Neuronal stem cell (in vitro differentiated cells): ENCODE measurements at regions not wholly inside any gene's neighbourhood (a gene's known extent, or its start where the extent isn't known, plus 50 kb on each side); places are given as distances from the start of the nearest gene placed in this dataset.

Source experiments
- DNase-seq: peaks from one replicate; pipeline ENCODE4 v3.0.0-alpha.2; 2013; ENCODE audit warnings: low spot score
- H2AFZ ChIP-seq: one replicate; pipeline ENCODE4 v1.6.1; 2013; ENCODE audit warnings: mild to moderate bottlenecking, low read length, inconsistent platforms
- H2AK5ac ChIP-seq: 2 replicates; pipeline ENCODE4 v1.6.1; 2013; ENCODE audit warnings: low read depth, mild to moderate bottlenecking, inconsistent platforms, low read length, moderate library complexity, mixed read lengths
- H2BK120ac ChIP-seq: 2 replicates; pipeline ENCODE4 v1.6.1; 2013; ENCODE audit warnings: low read depth, mild to moderate bottlenecking, inconsistent platforms, low read length, moderate library complexity, mixed read lengths
- H2BK12ac ChIP-seq: one replicate; pipeline ENCODE4 v1.6.1; 2013; ENCODE audit warnings: low read length, inconsistent platforms
- H2BK15ac ChIP-seq: 2 replicates; pipeline ENCODE4 v1.6.1; 2013; ENCODE audit warnings: mild to moderate bottlenecking, low read length, inconsistent platforms, mixed read lengths
- H2BK5ac ChIP-seq: one replicate; pipeline ENCODE4 v1.6.1; 2013; ENCODE audit warnings: inconsistent platforms, mild to moderate bottlenecking, low read length, moderate library complexity
- H3K14ac ChIP-seq: one replicate; pipeline ENCODE4 v1.6.1; 2013; ENCODE audit warnings: low read length, inconsistent platforms
- H3K18ac ChIP-seq: 2 replicates; pipeline ENCODE4 v1.6.1; 2013; ENCODE audit warnings: low read length, inconsistent platforms
- H3K23ac ChIP-seq: 2 replicates; pipeline ENCODE4 v1.6.1; 2013; ENCODE audit warnings: low read depth, mild to moderate bottlenecking, mixed read lengths, low read length, inconsistent platforms; ENCODE audit not compliant: poor library complexity
- H3K27ac ChIP-seq: replicated peaks from 3 replicates; pipeline ENCODE4 v1.5.1; 2013; ENCODE audit warnings: low read length, inconsistent platforms
- H3K27me3 ChIP-seq, 3 experiments: 2 replicates each; pipeline ENCODE4 v1.6.1; 2013; ENCODE audit warnings: low read length in 3 of 3, mild to moderate bottlenecking in 2 of 3, inconsistent platforms in 1 of 3, low read depth in 1 of 3, mixed read lengths in 1 of 3, moderate library complexity in 1 of 3; ENCODE audit not compliant: control insufficient read depth in 3 of 3, insufficient read depth in 3 of 3
- H3K36me3 ChIP-seq, 2 donors: replicated peaks in 1 of 2; 2 replicates each; pipeline ENCODE4 v1.6.1; 2013; ENCODE audit warnings: low read length in 2 of 2; ENCODE audit not compliant: control insufficient read depth in 2 of 2, insufficient read depth in 2 of 2
- H3K4ac ChIP-seq: 2 replicates; pipeline ENCODE4 v1.6.1; 2013; ENCODE audit warnings: inconsistent platforms, mild to moderate bottlenecking, low read length, moderate library complexity
- H3K4me1 ChIP-seq, 2 donors: 1 replicate in 1 of 2; 2 replicates in 1 of 2; pipeline ENCODE4 v1.6.1; 2013; ENCODE audit warnings: low read length in 2 of 2, low read depth in 1 of 2; ENCODE audit not compliant: control insufficient read depth in 2 of 2, insufficient read depth in 1 of 2
- H3K4me2 ChIP-seq: one replicate; pipeline ENCODE4 v1.6.1; 2013; ENCODE audit warnings: mild to moderate bottlenecking, low read length, inconsistent platforms; ENCODE audit not compliant: insufficient read depth, poor library complexity, severe bottlenecking
- H3K4me3 ChIP-seq, 2 donors: 2 replicates each; pipeline ENCODE4 v1.5.1; 2013; ENCODE audit warnings: low read length in 2 of 2, mild to moderate bottlenecking in 2 of 2, inconsistent platforms in 1 of 2, moderate library complexity in 1 of 2
- H3K79me1 ChIP-seq: one replicate; pipeline ENCODE4 v1.6.1; 2013; ENCODE audit warnings: low read depth, mild to moderate bottlenecking, inconsistent platforms, low read length, moderate library complexity
- H3K9ac ChIP-seq: one replicate; pipeline ENCODE4 v1.6.1; 2013; ENCODE audit warnings: mild to moderate bottlenecking, low read depth, low read length, inconsistent platforms; ENCODE audit not compliant: poor library complexity
- H3K9me3 ChIP-seq, 2 donors: replicated peaks in 1 of 2; 2 replicates each; pipeline versions ENCODE3 to v1.6.1; 2013; ENCODE audit warnings: low read length in 2 of 2, mild to moderate bottlenecking in 2 of 2, inconsistent platforms in 1 of 2, low read depth in 1 of 2, mixed read lengths in 1 of 2, moderate library complexity in 1 of 2; ENCODE audit not compliant: control insufficient read depth in 2 of 2, insufficient read depth in 1 of 2
- H4K8ac ChIP-seq: one replicate; pipeline ENCODE4 v1.6.1; 2013; ENCODE audit warnings: low read depth, mild to moderate bottlenecking, inconsistent platforms, low read length, moderate library complexity
- H4K91ac ChIP-seq: one replicate; pipeline ENCODE4 v1.6.1; 2013; ENCODE audit warnings: low read length, low read depth, mild to moderate bottlenecking, inconsistent platforms; ENCODE audit not compliant: poor library complexity
- WGBS, 2 donors: extraction: QIAGEN DNeasy Blood & Tissue Kit; methylation state at CpG; one replicate each; pipeline ENCODE4 v1.1.7; 2013; ENCODE audit warnings: missing lambda C conversion rate in 2 of 2, mixed read lengths in 1 of 2; ENCODE audit not compliant: insufficient read length in 2 of 2, insufficient replicate concordance in 1 of 2; ENCODE audit errors: extremely low coverage in 2 of 2; 5-methylcytosine and 5-hydroxymethylcytosine counted together

- Histone ChIP-seq H2BK15ac (no peak overlapping the region), H3K18ac (no peak overlapping the region), H3K79me1 (no peaks in the 10 kb centered on the region), H4K91ac (no peak overlapping the region), H3K36me3 (no peaks in the 10 kb centered on the region), H3K14ac (no peak overlapping the region), H3K4ac (no peak overlapping the region), H2AFZ (no peak overlapping the region), H2BK5ac (no peak overlapping the region), H3K4me2 (no peak overlapping the region), H3K27ac (no peak overlapping the region), H3K4me3 (no peak overlapping the region), H2BK120ac (no peak overlapping the region), H3K9me3 (no peaks in the 10 kb centered on the region), H3K27me3 (no peaks in the 10 kb centered on the region), H2BK12ac (no peak overlapping the region), H4K8ac (no peak overlapping the region), H3K23ac (no peak overlapping the region), H2AK5ac (no peak overlapping the region), H3K4me1 (peaks cover 0 to 8% of the 10 kb centered on the region in 2 donors), H3K9ac (peak overlapping the region; percentile 51)
- WGBS, 2 donors: no CpG with 5 or more reads among the region's 1 CpG
- peak; percentile 8 for DNase-seq
These were observed 166.2 kb upstream of the SEMA6D start for GRCh38 chr15:47551079-47551478.

DNA sequence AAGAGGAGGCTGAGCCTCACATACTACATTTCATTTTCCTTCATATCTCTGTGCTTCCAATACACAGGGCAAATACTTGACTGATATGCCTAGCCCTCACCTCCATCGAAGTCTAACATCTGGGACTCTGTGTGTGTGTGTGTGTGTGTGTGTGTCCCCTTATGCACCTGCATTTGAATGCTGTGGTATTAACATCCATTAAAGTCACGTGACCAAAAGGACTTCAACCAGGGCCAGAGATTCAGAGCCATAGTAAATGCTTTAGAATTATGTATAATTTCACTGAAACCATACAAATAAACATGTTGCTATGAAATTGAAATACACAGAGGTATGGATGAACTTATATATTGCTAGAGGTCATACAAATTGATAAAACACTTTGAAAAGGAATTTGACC lies 165.8 kb upstream of the SEMA6D start:
- H3K27me3 ChIP-seq: no peaks in the 10 kb centered on the region
- no peak overlapping the region for H3K4me3 ChIP-seq
- H3K4me1 ChIP-seq: peaks cover 0 to 8% of the 10 kb centered on the region in 2 donors
- WGBS, 2 donors: no CpG with 5 or more reads among the region's 2 CpGs
- H3K9me3 ChIP-seq: no peaks in the 10 kb centered on the region
- H3K14ac ChIP-seq: no peak overlapping the region
- H3K36me3 ChIP-seq: no peaks in the 10 kb centered on the region
- H2BK12ac ChIP-seq: no peak overlapping the region
- H2BK120ac ChIP-seq: no peak overlapping the region
- H4K8ac ChIP-seq: no peak overlapping the region
- no peak overlapping the region for H2BK5ac ChIP-seq
- no peak overlapping the region for H3K4me2 ChIP-seq
- no peak overlapping the region for H3K18ac ChIP-seq
- H3K27ac ChIP-seq: no peak overlapping the region
- no peak overlapping the region for H3K23ac ChIP-seq
- H2AK5ac ChIP-seq: no peak overlapping the region
- no peak overlapping the region for H2AFZ ChIP-seq
- no peak overlapping the region for H2BK15ac ChIP-seq
- no peak overlapping the region for H4K91ac ChIP-seq
- no peaks in the 10 kb centered on the region for H3K79me1 ChIP-seq
- H3K4ac ChIP-seq: no peak overlapping the region
- H3K9ac ChIP-seq: peak overlapping the region; percentile 51
- DNase-seq: no peak

GRCh38 chr15:47552978-47553608 lies 164.2 kb upstream of the SEMA6D start:
- WGBS, 2 donors: no CpG with 5 or more reads among the region's 10 CpGs
- no peak overlapping the region for H3K27ac ChIP-seq
- no peak overlapping the region for H4K91ac ChIP-seq
- no peak overlapping the region for H3K18ac ChIP-seq
- no peak overlapping the region for H3K4me2 ChIP-seq
- no peak overlapping the region for H3K14ac ChIP-seq
- H3K36me3 ChIP-seq: no peaks in the 10 kb centered on the region
- no peak overlapping the region for H2BK15ac ChIP-seq
- H2AK5ac ChIP-seq: no peak overlapping the region
- no peak overlapping the region for H3K9ac ChIP-seq
- H2BK5ac ChIP-seq: no peak overlapping the region
- H3K23ac ChIP-seq: no peak overlapping the region
- no peak overlapping the region for H2BK12ac ChIP-seq
- no peak overlapping the region for H3K4me3 ChIP-seq
- H3K4ac ChIP-seq: no peak overlapping the region
- DNase-seq: no peak
- no peak overlapping the region for H2BK120ac ChIP-seq
- H3K27me3 ChIP-seq: no peaks in the 10 kb centered on the region
- H3K79me1 ChIP-seq: no peaks in the 10 kb centered on the region
- peaks cover 0 to 5% of the 10 kb centered on the region in 2 donors for H3K4me1 ChIP-seq
- H2AFZ ChIP-seq: no peak overlapping the region
- no peaks in the 10 kb centered on the region for H3K9me3 ChIP-seq
- H4K8ac ChIP-seq: no peak overlapping the region

- H3K23ac ChIP-seq: no peak overlapping the region
- H3K4ac ChIP-seq: no peak overlapping the region
- no peak overlapping the region for H3K14ac ChIP-seq
- no peaks in the 10 kb centered on the region for H3K9me3 ChIP-seq
- H2AK5ac ChIP-seq: no peak overlapping the region
- H2BK12ac ChIP-seq: no peak overlapping the region
- H3K4me3 ChIP-seq: no peak overlapping the region
- no peak overlapping the region for H2BK120ac ChIP-seq
- no peak overlapping the region for H2AFZ ChIP-seq
- H2BK5ac ChIP-seq: no peak overlapping the region
- H4K91ac ChIP-seq: no peak overlapping the region
- H3K4me1 ChIP-seq: peaks cover 0 to 3% of the 10 kb centered on the region in 2 donors
- H3K36me3 ChIP-seq: no peaks in the 10 kb centered on the region
- no peak overlapping the region for H4K8ac ChIP-seq
- no peak overlapping the region for H3K27ac ChIP-seq
- H3K79me1 ChIP-seq: no peaks in the 10 kb centered on the region
- no peaks in the 10 kb centered on the region for H3K27me3 ChIP-seq
- H3K18ac ChIP-seq: no peak overlapping the region
- no peak overlapping the region for H2BK15ac ChIP-seq
- no CpG with 5 or more reads among the region's 1 CpG for WGBS, 2 donors
- DNase-seq: no peak
- no peak overlapping the region for H3K4me2 ChIP-seq
- no peak overlapping the region for H3K9ac ChIP-seq
These were observed 163.4 kb upstream of the SEMA6D start for GRCh38 chr15:47553947-47554346.
